ENCODE measurements at regions not wholly inside any gene's neighbourhood (a gene's known extent, or its start where the extent isn't known, plus 50 kb on each side); places are given as distances from the start of the nearest gene placed in this dataset.
"Not testable (repeated sequence)": the region's sequence is repeated elsewhere in the genome, so short reads cannot be mapped to it uniquely, and the experiment has no call there.

- peaks cover 29% of the 10 kb centered on the region for H3K9me3 Mint-ChIP-seq
- Histone ChIP-seq H3K9me3 (ENCODE audit: control insufficient read depth, low read length) (peaks cover 7% of the 10 kb centered on the region), H3K27me3 (ENCODE audit: control insufficient read depth, insufficient read depth, low read length, poor library complexity, severe bottlenecking) (no peaks in the 10 kb centered on the region), H3K4me1 (ENCODE audit: control insufficient read depth, insufficient read depth, low read length) (no peaks in the 10 kb centered on the region), H3K4me3 (ENCODE audit: low read length) (no peak overlapping the region), H3K27ac (ENCODE audit: low read depth, low read length) (no peak overlapping the region), H3K36me3 (ENCODE audit: control insufficient read depth, insufficient read depth, low read length) (no peaks in the 10 kb centered on the region), H3K9ac (ENCODE audit: extremely low read depth, low read length, poor library complexity, severe bottlenecking) (no peak overlapping the region)
- DNase-seq = no peak
- H3K27ac Mint-ChIP-seq = no peak overlapping the region
- H3K27me3 Mint-ChIP-seq (ENCODE audit: insufficient read depth) = peaks cover 5% of the 10 kb centered on the region
- H3K4me3 Mint-ChIP-seq = no peak overlapping the region
- H3K4me1 Mint-ChIP-seq = peaks cover 9% of the 10 kb centered on the region
- 94 to 95% methylated on average over 6 to 7 of the region's 7 CpGs for WGBS, 2 experiments (ENCODE audit: insufficient coverage in 1 of 2, insufficient read length in 1 of 2)
- H3K36me3 Mint-ChIP-seq (ENCODE audit: low read depth) = peaks cover 7% of the 10 kb centered on the region
- TF ChIP-seq CTCF (conservative IDR thresholded peaks at IDR 0.05) = no peak
These were observed 175.1 kb upstream of the ID2 start for GRCh38 chr2:8506746-8507145.

GRCh38 chr2:8508766-8509165 lies 173.1 kb upstream of the ID2 start:
- H3K27ac Mint-ChIP-seq = no peak overlapping the region
- peaks cover 6% of the 10 kb centered on the region for H3K4me1 Mint-ChIP-seq
- no peaks in the 10 kb centered on the region for H3K27me3 ChIP-seq (ENCODE audit: control insufficient read depth, insufficient read depth, low read length, poor library complexity, severe bottlenecking)
- TF ChIP-seq CTCF (conservative IDR thresholded peaks at IDR 0.05) = no peak
- H3K27me3 Mint-ChIP-seq (ENCODE audit: insufficient read depth) = peaks cover 6% of the 10 kb centered on the region
- H3K9me3 ChIP-seq (ENCODE audit: control insufficient read depth, low read length) = peaks cover 7% of the 10 kb centered on the region
- H3K9ac ChIP-seq (ENCODE audit: extremely low read depth, low read length, poor library complexity, severe bottlenecking) = no peak overlapping the region
- H3K4me3 Mint-ChIP-seq = no peak overlapping the region
- 86% methylated on average over 5 of the region's 5 CpGs; no CpG with 5 or more reads in 1 of the 2 experiments for WGBS, 2 experiments (ENCODE audit: insufficient coverage in 1 of 2, insufficient read length in 1 of 2)
- no peak for DNase-seq
- peaks cover 29% of the 10 kb centered on the region for H3K9me3 Mint-ChIP-seq
- H3K36me3 Mint-ChIP-seq (ENCODE audit: low read depth) = peaks cover 7% of the 10 kb centered on the region
- H3K36me3 ChIP-seq (ENCODE audit: control insufficient read depth, insufficient read depth, low read length) = no peaks in the 10 kb centered on the region
- H3K27ac ChIP-seq (ENCODE audit: low read depth, low read length) = no peak overlapping the region
- H3K4me1 ChIP-seq (ENCODE audit: control insufficient read depth, insufficient read depth, low read length) = no peaks in the 10 kb centered on the region
- no peak overlapping the region for H3K4me3 ChIP-seq (ENCODE audit: low read length)

- H3K27me3 ChIP-seq (ENCODE audit: control insufficient read depth, insufficient read depth, low read length, poor library complexity, severe bottlenecking) = no peaks in the 10 kb centered on the region
- no peaks in the 10 kb centered on the region for H3K36me3 ChIP-seq (ENCODE audit: control insufficient read depth, insufficient read depth, low read length)
- Mint-ChIP-seq H3K4me3 (no peak overlapping the region), H3K27ac (no peak overlapping the region), H3K4me1 (peaks cover 6% of the 10 kb centered on the region), H3K36me3 (ENCODE audit: low read depth) (peaks cover 7% of the 10 kb centered on the region), H3K27me3 (ENCODE audit: insufficient read depth) (peaks cover 6% of the 10 kb centered on the region), H3K9me3 (peaks cover 29% of the 10 kb centered on the region)
- TF ChIP-seq CTCF (conservative IDR thresholded peaks at IDR 0.05) = no peak
- H3K9ac ChIP-seq (ENCODE audit: extremely low read depth, low read length, poor library complexity, severe bottlenecking) = no peak overlapping the region
- H3K4me1 ChIP-seq (ENCODE audit: control insufficient read depth, insufficient read depth, low read length) = no peaks in the 10 kb centered on the region
- peaks cover 7% of the 10 kb centered on the region for H3K9me3 ChIP-seq (ENCODE audit: control insufficient read depth, low read length)
- no peak for DNase-seq
- no peak overlapping the region for H3K27ac ChIP-seq (ENCODE audit: low read depth, low read length)
- no peak overlapping the region for H3K4me3 ChIP-seq (ENCODE audit: low read length)
- 83 to 88% methylated on average over 1 to 2 of the region's 2 CpGs for WGBS, 2 experiments (ENCODE audit: insufficient coverage in 1 of 2, insufficient read length in 1 of 2)
These were observed 172.2 kb upstream of the ID2 start for GRCh38 chr2:8509621-8510020.

- H3K27ac Mint-ChIP-seq; H3K36me3 Mint-ChIP-seq (ENCODE audit: low read depth): not testable (repeated sequence)
These were observed 171.8 kb upstream of the ID2 start for GRCh38 chr2:8510055-8510454.

More at GRCh38 chr2:8510055-8510454, 171.8 kb upstream of the ID2 start:
- not testable (repeated sequence) for H3K9ac ChIP-seq (ENCODE audit: extremely low read depth, low read length, poor library complexity, severe bottlenecking); H3K4me3 Mint-ChIP-seq; H3K27me3 Mint-ChIP-seq (ENCODE audit: insufficient read depth); H3K27ac ChIP-seq (ENCODE audit: low read depth, low read length); H3K4me1 ChIP-seq (ENCODE audit: control insufficient read depth, insufficient read depth, low read length); H3K36me3 ChIP-seq (ENCODE audit: control insufficient read depth, insufficient read depth, low read length); H3K4me3 ChIP-seq (ENCODE audit: low read length); H3K4me1 Mint-ChIP-seq; H3K9me3 ChIP-seq (ENCODE audit: control insufficient read depth, low read length); DNase-seq; H3K27me3 ChIP-seq (ENCODE audit: control insufficient read depth, insufficient read depth, low read length, poor library complexity, severe bottlenecking)
- WGBS, 2 experiments (ENCODE audit: insufficient coverage in 1 of 2, insufficient read length in 1 of 2) = 87 to 91% methylated on average over 2 to 4 of the region's 4 CpGs
- H3K9me3 Mint-ChIP-seq = peaks cover 29% of the 10 kb centered on the region

All from endodermal cell (in vitro differentiated cells).